Endothelial cell (in vitro differentiated cells): ENCODE measurements at regions not wholly inside any gene's neighbourhood (a gene's known extent, or its start where the extent isn't known, plus 50 kb on each side); places are given as distances from the start of the nearest gene placed in this dataset.

ENCODE experiments used
- DNase-seq: peaks from one replicate; pipeline ENCODE4 v3.0.0; 2021; ENCODE audit warnings: low spot score
- H3K27ac Mint-ChIP-seq: one replicate; pipeline ENCODE4 v1.8.0; 2021; ENCODE audit warnings: mixed read lengths, inconsistent platforms; ENCODE audit not compliant: unreplicated experiment
- H3K27me3 Mint-ChIP-seq: one replicate; pipeline ENCODE4 v1.8.0; 2021; ENCODE audit warnings: mild to moderate bottlenecking, moderate library complexity, mixed read lengths, inconsistent platforms; ENCODE audit not compliant: unreplicated experiment
- H3K36me3 Mint-ChIP-seq: one replicate; pipeline ENCODE4 v1.8.0; 2021; ENCODE audit warnings: mild to moderate bottlenecking, low read depth, mixed read lengths, inconsistent platforms; ENCODE audit not compliant: unreplicated experiment
- H3K4me1 Mint-ChIP-seq: one replicate; pipeline ENCODE4 v1.8.0; 2021; ENCODE audit warnings: mild to moderate bottlenecking, mixed read lengths, inconsistent platforms; ENCODE audit not compliant: unreplicated experiment
- H3K4me3 Mint-ChIP-seq: one replicate; pipeline ENCODE4 v1.8.0; 2021; ENCODE audit warnings: mild to moderate bottlenecking, mixed read lengths, inconsistent platforms; ENCODE audit not compliant: unreplicated experiment
- H3K9me3 Mint-ChIP-seq: one replicate; pipeline ENCODE4 v1.8.0; 2021; ENCODE audit warnings: mixed read lengths, inconsistent platforms; ENCODE audit not compliant: unreplicated experiment
- TF ChIP-seq, protein P1 (sequence below): fragments of 200-600 bp; sonication (generic); IDR thresholded peaks from one replicate; pipeline ENCODE4 v1.5.0; 2021; ENCODE audit warnings: antibody characterized with exemption; ENCODE audit not compliant: unreplicated experiment

GRCh38 chr14:101500061-101500460, 61.2 kb upstream of the DIO3 start:
- H3K27me3 Mint-ChIP-seq, result peaks cover 5% of the 10 kb centered on the region
- TF ChIP-seq, protein P1, sequence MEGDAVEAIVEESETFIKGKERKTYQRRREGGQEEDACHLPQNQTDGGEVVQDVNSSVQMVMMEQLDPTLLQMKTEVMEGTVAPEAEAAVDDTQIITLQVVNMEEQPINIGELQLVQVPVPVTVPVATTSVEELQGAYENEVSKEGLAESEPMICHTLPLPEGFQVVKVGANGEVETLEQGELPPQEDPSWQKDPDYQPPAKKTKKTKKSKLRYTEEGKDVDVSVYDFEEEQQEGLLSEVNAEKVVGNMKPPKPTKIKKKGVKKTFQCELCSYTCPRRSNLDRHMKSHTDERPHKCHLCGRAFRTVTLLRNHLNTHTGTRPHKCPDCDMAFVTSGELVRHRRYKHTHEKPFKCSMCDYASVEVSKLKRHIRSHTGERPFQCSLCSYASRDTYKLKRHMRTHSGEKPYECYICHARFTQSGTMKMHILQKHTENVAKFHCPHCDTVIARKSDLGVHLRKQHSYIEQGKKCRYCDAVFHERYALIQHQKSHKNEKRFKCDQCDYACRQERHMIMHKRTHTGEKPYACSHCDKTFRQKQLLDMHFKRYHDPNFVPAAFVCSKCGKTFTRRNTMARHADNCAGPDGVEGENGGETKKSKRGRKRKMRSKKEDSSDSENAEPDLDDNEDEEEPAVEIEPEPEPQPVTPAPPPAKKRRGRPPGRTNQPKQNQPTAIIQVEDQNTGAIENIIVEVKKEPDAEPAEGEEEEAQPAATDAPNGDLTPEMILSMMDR, result no peak
- no peak for DNase-seq
- H3K4me1 Mint-ChIP-seq, result no peaks in the 10 kb centered on the region
- no peak overlapping the region for H3K4me3 Mint-ChIP-seq
- H3K36me3 Mint-ChIP-seq, result no peaks in the 10 kb centered on the region
- no peak overlapping the region for H3K27ac Mint-ChIP-seq
- no peaks in the 10 kb centered on the region for H3K9me3 Mint-ChIP-seq

GRCh38 chr14:101500681-101501080, 60.6 kb upstream of the DIO3 start:
- peaks cover 5% of the 10 kb centered on the region for H3K27me3 Mint-ChIP-seq
- H3K4me1 Mint-ChIP-seq, result no peaks in the 10 kb centered on the region
- no peaks in the 10 kb centered on the region for H3K36me3 Mint-ChIP-seq
- no peak overlapping the region for H3K4me3 Mint-ChIP-seq
- H3K9me3 Mint-ChIP-seq, result no peaks in the 10 kb centered on the region
- TF ChIP-seq, protein P1, result no peak
- DNase-seq, result no peak
- no peak overlapping the region for H3K27ac Mint-ChIP-seq

DNA sequence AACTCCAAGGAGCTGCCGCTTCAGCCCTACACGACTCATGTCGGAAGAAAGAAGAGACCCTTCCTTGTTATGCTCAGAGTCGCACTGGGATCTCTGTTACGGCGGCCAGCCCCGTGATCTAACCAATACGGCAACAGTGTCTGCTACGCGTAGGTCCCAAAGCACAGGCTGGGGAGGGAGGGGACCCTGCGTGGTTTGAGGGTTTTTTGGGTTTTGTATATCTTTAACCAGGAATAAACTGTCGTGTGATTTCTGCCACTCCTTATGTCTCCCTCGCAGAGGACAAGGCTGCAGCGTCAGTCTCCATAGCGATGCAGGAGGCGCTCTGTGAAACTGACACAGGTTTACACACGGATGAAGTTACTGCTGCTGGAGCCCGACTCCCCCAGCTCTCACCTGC, 60.0 kb upstream of the DIO3 start:
- no peak overlapping the region for H3K4me3 Mint-ChIP-seq
- H3K27me3 Mint-ChIP-seq, result peaks cover 5% of the 10 kb centered on the region
- no peaks in the 10 kb centered on the region for H3K4me1 Mint-ChIP-seq
- H3K9me3 Mint-ChIP-seq, result no peaks in the 10 kb centered on the region
- no peak for DNase-seq
- no peaks in the 10 kb centered on the region for H3K36me3 Mint-ChIP-seq
- peak overlapping the region; percentile 13 for H3K27ac Mint-ChIP-seq
- TF ChIP-seq, protein P1, result no peak

- H3K4me1 Mint-ChIP-seq, result no peaks in the 10 kb centered on the region
- H3K9me3 Mint-ChIP-seq, result no peaks in the 10 kb centered on the region
- no peaks in the 10 kb centered on the region for H3K36me3 Mint-ChIP-seq
- no peak for DNase-seq
- peaks cover 5% of the 10 kb centered on the region for H3K27me3 Mint-ChIP-seq
- TF ChIP-seq, protein P1, result no peak
- no peak overlapping the region for H3K4me3 Mint-ChIP-seq
- peak overlapping the region; percentile 13 for H3K27ac Mint-ChIP-seq
Observed at GRCh38 chr14:101501858-101502615, 59.3 kb upstream of the DIO3 start.

GRCh38 chr14:101502761-101503392, 58.4 kb upstream of the DIO3 start:
- H3K27ac Mint-ChIP-seq, result no peak overlapping the region
- H3K36me3 Mint-ChIP-seq, result no peaks in the 10 kb centered on the region
- TF ChIP-seq, protein P1, result no peak
- no peak for DNase-seq
- no peaks in the 10 kb centered on the region for H3K4me1 Mint-ChIP-seq
- peaks cover 5% of the 10 kb centered on the region for H3K27me3 Mint-ChIP-seq
- H3K4me3 Mint-ChIP-seq, result no peak overlapping the region
- no peaks in the 10 kb centered on the region for H3K9me3 Mint-ChIP-seq
